HCT116 (cell line): ENCODE measurements at regions not wholly inside any gene's neighbourhood (a gene's known extent, or its start where the extent isn't known, plus 50 kb on each side); places are given as distances from the start of the nearest gene placed in this dataset.

ENCODE experiments used
- ATAC-seq: fragments of 200-7000 bp; cut with Tn5 transposase; 2 replicates; pipeline ENCODE4 v1.9.1; 2020; ENCODE audit warnings: mild to moderate bottlenecking, moderate library complexity
- BruUV-seq: library from RNA; stranded (reverse); fragments of 400-500 nt; replicated peaks from 2 replicates; lab custom pipeline; 2021; lab: Mats Ljungman, UMichigan
- CTCF ChIA-PET: fragments of 300-600 bp; sonication (Branson Sonifier 250); formaldehyde crosslinking; loops from one replicate; lab custom pipeline; 2021; ENCODE audit warnings: antibody characterized with exemption; lab: Charles Lee
- POLR2A ChIA-PET: fragments of 300-600, 350-600 bp; sonication (Branson Sonifier 250); formaldehyde crosslinking; loops from one replicate; lab custom pipeline; 2021; ENCODE audit warnings: antibody characterized with exemption; lab: Charles Lee
- RAD21 ChIA-PET, 2 experiments: fragments of 300-600 bp; sonication (Branson Sonifier 250); formaldehyde crosslinking; loops; one replicate each; lab custom pipeline; 2023; ENCODE audit warnings: low total read pairs in 2 of 2; ENCODE audit not compliant: uncharacterized antibody in 2 of 2, unreplicated experiment in 2 of 2, low non-redundant PET in 1 of 2; lab: Charles Lee
- DNase-seq: peaks from one replicate; pipeline ENCODE4 v3.0.0-alpha.2; 2010; ENCODE audit warnings: low read depth, low spot score
- H2AFZ ChIP-seq: fragments of 200-600 bp; shearing (Covaris generic), sonication (generic); 2 replicates; pipeline ENCODE4 v1.6.1; 2017; ENCODE audit warnings: low read depth, mixed run types, mixed read lengths, antibody characterized with exemption, low read length; ENCODE audit not compliant: poor library complexity, severe bottlenecking
- H3K27ac ChIP-seq: 2 replicates; pipeline ENCODE4 v1.5.1; 2012; ENCODE audit warnings: low read depth, low read length
- H3K27me3 ChIP-seq: fragments of 200-600 bp; sonication (generic); 2 replicates; pipeline ENCODE4 v1.6.1; 2016; ENCODE audit warnings: mixed run types, low read length, mixed read lengths; ENCODE audit not compliant: insufficient read depth
- H3K36me3 ChIP-seq, 2 experiments: fragments of 200-500 bp in 1 of 2; fragments of 200-600 bp in 1 of 2; sonication (Bioruptor generic) in 1 of 2; sonication (generic) in 1 of 2; 2 replicates each; pipeline versions ENCODE4 v1.5.1 to v1.6.1; 2014 to 2016; ENCODE audit warnings: low read length in 2 of 2, inconsistent platforms in 1 of 2, mixed read lengths in 1 of 2, mixed run types in 1 of 2; ENCODE audit not compliant: insufficient read depth in 2 of 2, control insufficient read depth in 1 of 2
- H3K4me1 ChIP-seq, 2 experiments: fragments of 200-600 bp in 1 of 2; sonication (generic) in 1 of 2; 2 replicates each; pipeline versions ENCODE4 v1.5.1 to v1.6.1; 2012 to 2017; ENCODE audit warnings: low read length in 2 of 2, inconsistent platforms in 1 of 2, mild to moderate bottlenecking in 1 of 2, mixed read lengths in 1 of 2, mixed run types in 1 of 2, moderate library complexity in 1 of 2; ENCODE audit not compliant: insufficient read depth in 2 of 2, control insufficient read depth in 1 of 2
- H3K4me2 ChIP-seq: fragments of 200-600 bp; sonication (generic); 2 replicates; pipeline ENCODE4 v1.6.1; 2017; ENCODE audit warnings: mixed run types, low read length, mixed read lengths
- H3K4me3 ChIP-seq, 2 experiments: fragments of 200-600 bp in 1 of 2; sonication (generic) in 1 of 2; replicated peaks in 1 of 2; 2 replicates each; pipeline ENCODE4 v1.5.1; 2011 to 2016; ENCODE audit warnings: low read length in 2 of 2, control low read depth in 1 of 2, low read depth in 1 of 2, mild to moderate bottlenecking in 1 of 2, mixed read lengths in 1 of 2, mixed run types in 1 of 2
- H3K79me2 ChIP-seq: fragments of 200-600 bp; sonication (generic); 2 replicates; pipeline ENCODE4 v1.6.1; 2017; ENCODE audit warnings: mild to moderate bottlenecking, mixed run types, low read length, moderate library complexity, mixed read lengths; ENCODE audit not compliant: insufficient read depth
- H3K9ac ChIP-seq: fragments of 200-600 bp; sonication (generic); 2 replicates; pipeline ENCODE4 v1.6.1; 2016; ENCODE audit warnings: low read length, mixed read lengths
- H3K9me2 ChIP-seq: fragments of 200-600 bp; sonication (generic), shearing (Covaris generic); 2 replicates; pipeline ENCODE4 v1.6.1; 2017; ENCODE audit warnings: mixed run types, mild to moderate bottlenecking, moderate library complexity; ENCODE audit not compliant: insufficient read depth
- H3K9me3 ChIP-seq, 2 experiments: fragments of 200-500 bp in 1 of 2; fragments of 200-600 bp in 1 of 2; sonication (Bioruptor generic) in 1 of 2; sonication (generic) in 1 of 2; 2 replicates each; pipeline ENCODE4 v1.6.1; 2014 to 2017; ENCODE audit warnings: low read length in 2 of 2, mixed read lengths in 2 of 2, inconsistent platforms in 1 of 2, low read depth in 1 of 2, mild to moderate bottlenecking in 1 of 2, mixed run types in 1 of 2, moderate library complexity in 1 of 2; ENCODE audit not compliant: control insufficient read depth in 1 of 2, insufficient read depth in 1 of 2
- H4K20me1 ChIP-seq: fragments of 200-600 bp; sonication (generic), shearing (Covaris generic); 2 replicates; pipeline ENCODE4 v1.6.1; 2017; ENCODE audit warnings: mixed run types, mild to moderate bottlenecking, moderate library complexity; ENCODE audit not compliant: insufficient read depth
- CTCF ChIP-seq, 3 experiments: fragments of 200-600 bp in 1 of 3; sonication (generic) in 1 of 3; IDR thresholded peaks in 2 of 3; conservative IDR thresholded peaks in 1 of 3; 2 replicates each; pipeline ENCODE4 v1.5.1; 2012 to 2017; ENCODE audit warnings: low read depth in 2 of 3, low read length in 2 of 3, antibody characterized with exemption in 1 of 3, borderline replicate concordance in 1 of 3, control low read depth in 1 of 3, mild to moderate bottlenecking in 1 of 3, mixed read lengths in 1 of 3, mixed run types in 1 of 3, moderate library complexity in 1 of 3; ENCODE audit not compliant: insufficient read depth in 1 of 3
- EGR1 ChIP-seq: IDR thresholded peaks from 2 replicates; pipeline ENCODE4 v1.6.1; 2012; ENCODE audit warnings: low read depth
- ELF1 ChIP-seq: IDR thresholded peaks from 2 replicates; pipeline ENCODE4 v1.6.1; 2012; ENCODE audit warnings: low read depth, borderline replicate concordance
- FOSL1 ChIP-seq: IDR thresholded peaks from 2 replicates; pipeline ENCODE4 v1.6.1; 2012; ENCODE audit warnings: low read depth
- RAD21 ChIP-seq: IDR thresholded peaks from 2 replicates; pipeline ENCODE4 v1.6.1; 2012; ENCODE audit warnings: low read depth, mild to moderate bottlenecking
- REST ChIP-seq: IDR thresholded peaks from 2 replicates; pipeline ENCODE4 v1.6.1; 2012; ENCODE audit warnings: low read depth
- intact Hi-C: fragments of 100-400 bp; cut with micrococcal nuclease; formaldehyde crosslinking; loops from 2 replicates; pipeline ENCODE4 v1.10.0; 2022

- Histone ChIP-seq H3K27ac (no peak overlapping the region), H3K4me2 (no peak overlapping the region), H3K9ac (no peak overlapping the region), H3K9me2 (no peaks in the 10 kb centered on the region), H3K9me3 (no peaks in the 10 kb centered on the region), H2AFZ (no peak overlapping the region), H3K4me1 (no peaks in the 10 kb centered on the region), H3K36me3 (no peaks in the 10 kb centered on the region), H3K4me3 (no peak overlapping the region), H3K27me3 (no peaks in the 10 kb centered on the region), H4K20me1 (no peaks in the 10 kb centered on the region), H3K79me2 (no peaks in the 10 kb centered on the region)
- intact Hi-C loops: loop anchor here (10.0 kb wide), 1 partner anchor 348 kb away; no protein-coding TSS in a partner anchor
- ChIA-PET POLR2A (no interaction called here), CTCF (interaction anchor here (2.3 kb wide), 1 partner anchor 353 kb away, joined by 7 read pairs; no protein-coding TSS in a partner anchor), RAD21 (interaction anchor here in 1 of 2 experiments (0.5 kb wide), 1 partner anchor 380 kb away, joined by 3 read pairs; no protein-coding TSS in a partner anchor)
- TF ChIP-seq FOSL1 (no peak), ELF1 (no peak), EGR1 (no peak), CTCF (IDR thresholded peaks at IDR 0.05 in 2 of 3, conservative IDR thresholded peaks at IDR 0.05 in 1 of 3; ENCODE audit: borderline replicate concordance in 1 of 3, insufficient read depth in 1 of 3, low read depth in 2 of 3, low read length in 2 of 3) (no peak), RAD21 (no peak), REST (no peak)
- DNase-seq: no peak
- BruUV-seq: no TSS peak
- ATAC-seq: no peak
Observed at GRCh38 chrX:113743069-113743468, 840.8 kb upstream of the HTR2C start.
